Fibroblast of lung (primary cell): ENCODE measurements at regions not wholly inside any gene's neighbourhood (a gene's known extent, or its start where the extent isn't known, plus 50 kb on each side); places are given as distances from the start of the nearest gene placed in this dataset.

ENCODE experiments used
- DNase-seq, 2 donors: peaks; one replicate each; pipeline versions ENCODE4 v3.0.0 to v3.0.0-alpha.2; 2010; ENCODE audit warnings: low read depth in 2 of 2
- H2AFZ ChIP-seq: 2 replicates; pipeline ENCODE4 v1.5.1; 2012; ENCODE audit warnings: low read length, control low read depth, inconsistent platforms
- H3K27ac ChIP-seq: 2 replicates; pipeline ENCODE4 v1.5.1; 2011; ENCODE audit warnings: low read length, control low read depth; ENCODE audit not compliant: insufficient read depth
- H3K27me3 ChIP-seq: 2 replicates; pipeline ENCODE4 v1.5.1; 2011; ENCODE audit warnings: mild to moderate bottlenecking, low read length; ENCODE audit not compliant: control insufficient read depth, insufficient read depth
- H3K36me3 ChIP-seq: 2 replicates; pipeline ENCODE4 v1.5.1; 2011; ENCODE audit warnings: low read length; ENCODE audit not compliant: control insufficient read depth, insufficient read depth
- H3K4me1 ChIP-seq: 2 replicates; pipeline ENCODE4 v1.5.1; 2011; ENCODE audit warnings: low read length; ENCODE audit not compliant: control insufficient read depth, insufficient read depth; ENCODE audit errors: extremely low read depth
- H3K4me2 ChIP-seq: 2 replicates; pipeline ENCODE4 v1.5.1; 2011; ENCODE audit warnings: low read length, control low read depth; ENCODE audit not compliant: insufficient read depth; ENCODE audit errors: extremely low read depth
- H3K4me3 ChIP-seq, 4 experiments: fragments of 200-600 bp in 1 of 4; sonication (generic) in 1 of 4; replicated peaks in 1 of 4; 2 replicates each; pipeline ENCODE4 v1.5.1; 2011 to 2016; ENCODE audit warnings: low read length in 4 of 4, low read depth in 3 of 4, mild to moderate bottlenecking in 3 of 4, control low read depth in 2 of 4, inconsistent platforms in 1 of 4, mixed read lengths in 1 of 4; ENCODE audit not compliant: insufficient read depth in 1 of 4; ENCODE audit errors: control extremely low read depth in 1 of 4
- H3K79me2 ChIP-seq: 2 replicates; pipeline ENCODE4 v1.5.1; 2012; ENCODE audit warnings: mild to moderate bottlenecking, low read length, inconsistent platforms; ENCODE audit not compliant: control insufficient read depth, insufficient read depth
- H3K9ac ChIP-seq: 2 replicates; pipeline ENCODE4 v1.5.1; 2011; ENCODE audit warnings: mild to moderate bottlenecking, low read length, control low read depth; ENCODE audit not compliant: insufficient read depth
- H3K9me3 ChIP-seq: 2 replicates; pipeline ENCODE4 v1.5.1; 2012; ENCODE audit warnings: low read depth, low read length; ENCODE audit not compliant: control insufficient read depth, insufficient read depth
- H4K20me1 ChIP-seq: 2 replicates; pipeline ENCODE4 v1.5.1; 2011; ENCODE audit warnings: low read length; ENCODE audit not compliant: control insufficient read depth, insufficient read depth; ENCODE audit errors: extremely low read depth
- CTCF ChIP-seq, 2 donors: IDR thresholded peaks in 1 of 2; conservative IDR thresholded peaks in 1 of 2; 1 replicate in 1 of 2; 2 replicates in 1 of 2; pipeline ENCODE4 v1.5.1; 2011 to 2012; ENCODE audit warnings: low read length in 2 of 2, control low read depth in 1 of 2, inconsistent platforms in 1 of 2, low read depth in 1 of 2, mild to moderate bottlenecking in 1 of 2
- EZH2 ChIP-seq: IDR thresholded peaks from 2 replicates; pipeline ENCODE4 v1.5.1; 2012; ENCODE audit warnings: low read length, control low read depth, mild to moderate bottlenecking; ENCODE audit errors: missing control alignments

DNA sequence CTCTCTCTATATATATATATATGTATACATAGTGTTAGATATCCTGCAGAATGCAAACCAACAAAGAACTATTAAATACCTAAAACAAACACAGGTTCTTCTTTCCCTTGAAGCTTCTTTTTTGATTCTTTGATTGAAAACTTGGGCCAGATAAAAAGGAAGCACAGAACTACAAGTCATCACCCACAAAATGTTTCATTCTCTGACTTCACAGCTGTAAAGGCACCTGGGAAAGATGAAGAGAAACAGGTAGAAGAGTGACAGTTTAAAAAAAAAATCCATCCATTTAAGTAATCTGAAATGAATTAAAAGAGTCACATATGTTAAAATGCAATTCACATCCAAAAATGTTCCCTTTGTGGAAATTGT is 90.7 kb upstream of the FNDC3A start:
- DNase-seq: no peak
- H3K27ac ChIP-seq: no peak overlapping the region

GRCh38 chr13:48888613-48889012 is 87.1 kb upstream of the FNDC3A start:
- Histone ChIP-seq H2AFZ (no peak overlapping the region), H3K4me2 (no peak overlapping the region), H3K9ac (no peak overlapping the region), H3K79me2 (no peaks in the 10 kb centered on the region), H3K9me3 (no peaks in the 10 kb centered on the region), H3K36me3 (no peaks in the 10 kb centered on the region), H3K4me3 (no peak overlapping the region), H3K27me3 (no peaks in the 10 kb centered on the region), H4K20me1 (no peaks in the 10 kb centered on the region), H3K27ac (no peak overlapping the region), H3K4me1 (peaks cover 4% of the 10 kb centered on the region)
- TF ChIP-seq EZH2 (no peak), CTCF (conservative IDR thresholded peaks at IDR 0.05 in 1 of 2, IDR thresholded peaks at IDR 0.05 in 1 of 2; ENCODE audit: low read depth in 1 of 2, low read length in 2 of 2) (no peak)
- no peak for DNase-seq

More for the DNA sequence above, 90.7 kb upstream of the FNDC3A start:
- no peaks in the 10 kb centered on the region for H3K27me3 ChIP-seq
- no peaks in the 10 kb centered on the region for H3K79me2 ChIP-seq
- no peaks in the 10 kb centered on the region for H3K36me3 ChIP-seq
- H3K9ac ChIP-seq: no peak overlapping the region
- H2AFZ ChIP-seq: no peak overlapping the region
- H3K4me2 ChIP-seq: no peak overlapping the region
- H3K9me3 ChIP-seq: no peaks in the 10 kb centered on the region
- H3K4me3 ChIP-seq: no peak overlapping the region
- H4K20me1 ChIP-seq: no peaks in the 10 kb centered on the region
- no peak for TF ChIP-seq CTCF (conservative IDR thresholded peaks at IDR 0.05 in 1 of 2, IDR thresholded peaks at IDR 0.05 in 1 of 2; ENCODE audit: low read depth in 1 of 2, low read length in 2 of 2)
- TF ChIP-seq EZH2: no peak
- no peaks in the 10 kb centered on the region for H3K4me1 ChIP-seq

- H3K4me3 ChIP-seq: no peak overlapping the region
- peaks cover 4% of the 10 kb centered on the region for H3K4me1 ChIP-seq
- no peaks in the 10 kb centered on the region for H3K27me3 ChIP-seq
- H3K36me3 ChIP-seq: no peaks in the 10 kb centered on the region
- no peaks in the 10 kb centered on the region for H4K20me1 ChIP-seq
- no peaks in the 10 kb centered on the region for H3K79me2 ChIP-seq
- no peak overlapping the region for H3K27ac ChIP-seq
- no peak overlapping the region for H3K4me2 ChIP-seq
- no peak overlapping the region for H3K9ac ChIP-seq
- TF ChIP-seq EZH2 (no peak), CTCF (conservative IDR thresholded peaks at IDR 0.05 in 1 of 2, IDR thresholded peaks at IDR 0.05 in 1 of 2; ENCODE audit: low read depth in 1 of 2, low read length in 2 of 2) (no peak)
- peak in 1 of 2 donors; percentile 5 for DNase-seq
- H2AFZ ChIP-seq: no peak overlapping the region
- no peaks in the 10 kb centered on the region for H3K9me3 ChIP-seq
Observed at GRCh38 chr13:48890391-48890790, 85.3 kb upstream of the FNDC3A start.
